ENCODE measurements at regions not wholly inside any gene's neighbourhood (a gene's known extent, or its start where the extent isn't known, plus 50 kb on each side); places are given as distances from the start of the nearest gene placed in this dataset.

GRCh38 chr20:60125513-60125912 lies 167.3 kb downstream of the CDH26 start:
- no peaks in the 10 kb centered on the region for H3K9me3 ChIP-seq (ENCODE audit: control insufficient read depth, insufficient read depth, low read depth, low read length)
- H3K27ac ChIP-seq (ENCODE audit: extremely low read depth, low read depth, low read length) = no peak overlapping the region
- CTCF ChIA-PET = no interaction called here
- no peaks in the 10 kb centered on the region for H3K4me1 ChIP-seq (ENCODE audit: control insufficient read depth, insufficient read depth, low read length)
- POLR2A ChIA-PET = no interaction called here
- H3K4me3 ChIP-seq (ENCODE audit: low read depth, low read length) = no peak overlapping the region
- H3K36me3 ChIP-seq (ENCODE audit: control insufficient read depth in 2 of 2, insufficient read depth in 1 of 2, low read length in 2 of 2) = no peaks in the 10 kb centered on the region
- TF ChIP-seq REPIN1 (tag by site-specific recombination; IDR thresholded peaks at IDR 0.05; ENCODE audit: low read depth) (no peak), ZNF214 (tag by site-specific recombination; IDR thresholded peaks at IDR 0.05; ENCODE audit: borderline replicate concordance) (no peak), ZNF121 (tag by site-specific recombination; IDR thresholded peaks at IDR 0.05) (no peak), PRDM4 (tag by site-specific recombination; IDR thresholded peaks at IDR 0.05) (no peak), ZNF16 (tag by site-specific recombination; IDR thresholded peaks at IDR 0.05; ENCODE audit: low read depth) (no peak), ZNF544 (tag by site-specific recombination; IDR thresholded peaks at IDR 0.05) (no peak), SP7 (tag by site-specific recombination; IDR thresholded peaks at IDR 0.05) (no peak), GLIS2 (tag by site-specific recombination; IDR thresholded peaks at IDR 0.05) (no peak), ZNF600 (tag by site-specific recombination; IDR thresholded peaks at IDR 0.05) (no peak), ZNF654 (tag by site-specific recombination; IDR thresholded peaks at IDR 0.05; ENCODE audit: low read depth) (no peak), ZFP69B (tag by site-specific recombination; IDR thresholded peaks at IDR 0.05) (no peak), ZNF140 (tag by site-specific recombination; IDR thresholded peaks at IDR 0.05) (no peak), ZNF10 (tag by site-specific recombination; IDR thresholded peaks at IDR 0.05) (no peak), ZNF280C (tag by site-specific recombination; IDR thresholded peaks at IDR 0.05) (no peak)

GRCh38 chr20:60126975-60127374 lies 168.8 kb downstream of the CDH26 start:
- Histone ChIP-seq H3K4me1 (ENCODE audit: control insufficient read depth, insufficient read depth, low read length) (no peaks in the 10 kb centered on the region), H3K36me3 (ENCODE audit: control insufficient read depth in 2 of 2, insufficient read depth in 1 of 2, low read length in 2 of 2) (no peaks in the 10 kb centered on the region), H3K4me3 (ENCODE audit: low read depth, low read length) (no peak overlapping the region), H3K27ac (ENCODE audit: extremely low read depth, low read depth, low read length) (no peak overlapping the region), H3K9me3 (ENCODE audit: control insufficient read depth, insufficient read depth, low read depth, low read length) (no peaks in the 10 kb centered on the region)
- TF ChIP-seq ZNF266 (tag by site-specific recombination; IDR thresholded peaks at IDR 0.05; ENCODE audit: low read depth) = no peak
- no peak for TF ChIP-seq MEIS1 (CRISPR knock-in tag; IDR thresholded peaks at IDR 0.05; ENCODE audit: borderline replicate concordance)
- TF ChIP-seq ZBTB17 (tag by site-specific recombination; IDR thresholded peaks at IDR 0.05) = no peak
- no peak for TF ChIP-seq ZNF549 (tag by site-specific recombination; IDR thresholded peaks at IDR 0.05)
- CTCF ChIA-PET = interaction anchor here (1.3 kb wide), 1 partner anchor 10 kb away, joined by 4 read pairs; no protein-coding TSS in a partner anchor
- POLR2A ChIA-PET = no interaction called here

GRCh38 chr20:60131375-60131774 lies 173.2 kb downstream of the CDH26 start:
- ChIA-PET POLR2A (no interaction called here), CTCF (interaction anchor here (0.5 kb wide), 1 partner anchor 68 kb away, joined by 4 read pairs; no protein-coding TSS in a partner anchor)
- H3K4me1 ChIP-seq (ENCODE audit: control insufficient read depth, insufficient read depth, low read length) = no peaks in the 10 kb centered on the region
- no peaks in the 10 kb centered on the region for H3K9me3 ChIP-seq (ENCODE audit: control insufficient read depth, insufficient read depth, low read depth, low read length)
- no peak overlapping the region for H3K4me3 ChIP-seq (ENCODE audit: low read depth, low read length)
- H3K27ac ChIP-seq (ENCODE audit: extremely low read depth, low read depth, low read length) = no peak overlapping the region
- TF ChIP-seq ZNF169 (tag by site-specific recombination; IDR thresholded peaks at IDR 0.05) (no peak), ZIC2 (tag by site-specific recombination; IDR thresholded peaks at IDR 0.05) (peak; percentile 91), ZBTB8A (tag by site-specific recombination; IDR thresholded peaks at IDR 0.05) (no peak)
- no peaks in the 10 kb centered on the region for H3K36me3 ChIP-seq (ENCODE audit: control insufficient read depth in 2 of 2, insufficient read depth in 1 of 2, low read length in 2 of 2)

Measured in HEK293 (cell line).